HL-60 (cell line): ENCODE measurements at regions not wholly inside any gene's neighbourhood (a gene's known extent, or its start where the extent isn't known, plus 50 kb on each side); places are given as distances from the start of the nearest gene placed in this dataset.

Experiments used
- DNase-seq, 2 experiments: peaks; one replicate each; pipeline ENCODE4 v3.0.0-alpha.2; 2010 to 2020; ENCODE audit warnings: low read depth in 1 of 2, low spot score in 1 of 2
- H3K27ac ChIP-seq: fragments of 250-450 bp; sonication (Bioruptor Pico); replicated peaks from 2 replicates; pipeline ENCODE4 v1.5.1; 2020; ENCODE audit warnings: mild to moderate bottlenecking, moderate library complexity
- H3K27me3 ChIP-seq: fragments of 250-450 bp; sonication (Bioruptor Pico); 2 replicates; pipeline ENCODE4 v1.5.1; 2021; ENCODE audit warnings: mild to moderate bottlenecking, moderate library complexity; ENCODE audit not compliant: insufficient read depth, poor library complexity, severe bottlenecking
- H3K4me3 ChIP-seq: replicated peaks from 2 replicates; pipeline ENCODE4 v1.5.1; 2011; ENCODE audit warnings: mild to moderate bottlenecking, control low read depth, low read length; ENCODE audit not compliant: insufficient read depth
- GABPA ChIP-seq: IDR thresholded peaks from 2 replicates; pipeline ENCODE4 v1.6.1; 2012; ENCODE audit warnings: low read depth
- POLR2AphosphoS5 ChIP-seq: IDR thresholded peaks from 2 replicates; pipeline ENCODE4 v1.6.1; 2012; ENCODE audit warnings: low read depth
- SPI1 ChIP-seq: IDR thresholded peaks from 2 replicates; pipeline ENCODE4 v1.6.1; 2012; ENCODE audit warnings: low read depth, mild to moderate bottlenecking, borderline replicate concordance
- TF ChIP-seq, protein P1 (sequence below): IDR thresholded peaks from one replicate; pipeline ENCODE4 v1.5.1; 2011; ENCODE audit warnings: low read length, control low read depth, inconsistent platforms; ENCODE audit not compliant: insufficient read depth
- TF ChIP-seq, protein P2 (sequence below): IDR thresholded peaks from 2 replicates; pipeline ENCODE4 v1.6.1; 2012; ENCODE audit warnings: low read depth; ENCODE audit not compliant: insufficient replicate concordance

DNA sequence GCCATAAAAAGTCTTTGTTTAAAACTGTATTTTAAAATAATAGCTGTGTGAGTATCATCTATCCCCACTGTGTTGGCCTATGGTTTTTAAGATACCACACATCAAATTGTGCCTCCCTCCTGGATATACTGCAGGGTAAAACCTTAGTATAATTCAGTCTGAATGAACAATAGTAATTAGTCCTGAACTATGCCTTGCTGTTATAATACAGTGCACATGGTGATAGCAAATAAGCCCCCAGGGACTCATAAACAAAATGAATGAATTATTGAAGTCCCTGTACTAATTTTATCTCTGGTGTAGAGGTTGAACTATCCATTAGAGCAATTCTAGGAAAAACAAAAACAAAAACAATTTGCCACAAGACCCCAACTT is 142.7 kb upstream of the ADAMTSL1 start:
- no peak for DNase-seq
- TF ChIP-seq, protein P1, sequence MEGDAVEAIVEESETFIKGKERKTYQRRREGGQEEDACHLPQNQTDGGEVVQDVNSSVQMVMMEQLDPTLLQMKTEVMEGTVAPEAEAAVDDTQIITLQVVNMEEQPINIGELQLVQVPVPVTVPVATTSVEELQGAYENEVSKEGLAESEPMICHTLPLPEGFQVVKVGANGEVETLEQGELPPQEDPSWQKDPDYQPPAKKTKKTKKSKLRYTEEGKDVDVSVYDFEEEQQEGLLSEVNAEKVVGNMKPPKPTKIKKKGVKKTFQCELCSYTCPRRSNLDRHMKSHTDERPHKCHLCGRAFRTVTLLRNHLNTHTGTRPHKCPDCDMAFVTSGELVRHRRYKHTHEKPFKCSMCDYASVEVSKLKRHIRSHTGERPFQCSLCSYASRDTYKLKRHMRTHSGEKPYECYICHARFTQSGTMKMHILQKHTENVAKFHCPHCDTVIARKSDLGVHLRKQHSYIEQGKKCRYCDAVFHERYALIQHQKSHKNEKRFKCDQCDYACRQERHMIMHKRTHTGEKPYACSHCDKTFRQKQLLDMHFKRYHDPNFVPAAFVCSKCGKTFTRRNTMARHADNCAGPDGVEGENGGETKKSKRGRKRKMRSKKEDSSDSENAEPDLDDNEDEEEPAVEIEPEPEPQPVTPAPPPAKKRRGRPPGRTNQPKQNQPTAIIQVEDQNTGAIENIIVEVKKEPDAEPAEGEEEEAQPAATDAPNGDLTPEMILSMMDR: no peak
- no peak for TF ChIP-seq POLR2AphosphoS5
- TF ChIP-seq GABPA: no peak
- TF ChIP-seq, protein P2, sequence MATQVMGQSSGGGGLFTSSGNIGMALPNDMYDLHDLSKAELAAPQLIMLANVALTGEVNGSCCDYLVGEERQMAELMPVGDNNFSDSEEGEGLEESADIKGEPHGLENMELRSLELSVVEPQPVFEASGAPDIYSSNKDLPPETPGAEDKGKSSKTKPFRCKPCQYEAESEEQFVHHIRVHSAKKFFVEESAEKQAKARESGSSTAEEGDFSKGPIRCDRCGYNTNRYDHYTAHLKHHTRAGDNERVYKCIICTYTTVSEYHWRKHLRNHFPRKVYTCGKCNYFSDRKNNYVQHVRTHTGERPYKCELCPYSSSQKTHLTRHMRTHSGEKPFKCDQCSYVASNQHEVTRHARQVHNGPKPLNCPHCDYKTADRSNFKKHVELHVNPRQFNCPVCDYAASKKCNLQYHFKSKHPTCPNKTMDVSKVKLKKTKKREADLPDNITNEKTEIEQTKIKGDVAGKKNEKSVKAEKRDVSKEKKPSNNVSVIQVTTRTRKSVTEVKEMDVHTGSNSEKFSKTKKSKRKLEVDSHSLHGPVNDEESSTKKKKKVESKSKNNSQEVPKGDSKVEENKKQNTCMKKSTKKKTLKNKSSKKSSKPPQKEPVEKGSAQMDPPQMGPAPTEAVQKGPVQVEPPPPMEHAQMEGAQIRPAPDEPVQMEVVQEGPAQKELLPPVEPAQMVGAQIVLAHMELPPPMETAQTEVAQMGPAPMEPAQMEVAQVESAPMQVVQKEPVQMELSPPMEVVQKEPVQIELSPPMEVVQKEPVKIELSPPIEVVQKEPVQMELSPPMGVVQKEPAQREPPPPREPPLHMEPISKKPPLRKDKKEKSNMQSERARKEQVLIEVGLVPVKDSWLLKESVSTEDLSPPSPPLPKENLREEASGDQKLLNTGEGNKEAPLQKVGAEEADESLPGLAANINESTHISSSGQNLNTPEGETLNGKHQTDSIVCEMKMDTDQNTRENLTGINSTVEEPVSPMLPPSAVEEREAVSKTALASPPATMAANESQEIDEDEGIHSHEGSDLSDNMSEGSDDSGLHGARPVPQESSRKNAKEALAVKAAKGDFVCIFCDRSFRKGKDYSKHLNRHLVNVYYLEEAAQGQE: no peak
- TF ChIP-seq SPI1: no peak
- no peaks in the 10 kb centered on the region for H3K27me3 ChIP-seq
- no peak overlapping the region for H3K27ac ChIP-seq
- H3K4me3 ChIP-seq: no peak overlapping the region

- DNase-seq: no peak
- H3K27me3 ChIP-seq: no peaks in the 10 kb centered on the region
- TF ChIP-seq SPI1 (no peak), GABPA (no peak), POLR2AphosphoS5 (no peak)
- TF ChIP-seq, protein P1: no peak
- TF ChIP-seq, protein P2: no peak
- H3K27ac ChIP-seq: no peak overlapping the region
- H3K4me3 ChIP-seq: no peak overlapping the region
These were observed 142.1 kb upstream of the ADAMTSL1 start for GRCh38 chr9:18331808-18332209.

DNA sequence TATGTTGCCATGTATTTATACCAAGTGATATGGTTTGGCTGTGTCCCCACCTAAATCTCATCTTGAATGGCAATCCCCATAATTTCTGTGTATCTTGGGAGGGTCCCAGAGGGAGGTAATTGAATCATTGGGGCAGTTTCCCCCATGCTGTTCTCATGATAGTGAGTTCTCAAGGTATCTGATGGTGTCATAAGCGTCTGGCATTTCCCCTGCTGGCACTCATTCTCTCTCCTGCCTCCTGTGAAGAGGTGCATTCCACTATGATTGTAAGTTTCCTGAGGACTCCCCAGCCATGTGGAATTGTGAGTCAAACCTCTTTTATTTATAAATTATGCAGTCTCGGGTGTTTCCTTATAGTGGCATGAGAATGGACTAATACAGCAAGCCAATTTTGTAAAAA is 140.8 kb upstream of the ADAMTSL1 start:
- TF ChIP-seq GABPA (no peak), POLR2AphosphoS5 (no peak), SPI1 (no peak)
- TF ChIP-seq, protein P1: no peak
- TF ChIP-seq, protein P2: no peak
- Histone ChIP-seq H3K4me3 (no peak overlapping the region), H3K27ac (no peak overlapping the region), H3K27me3 (no peaks in the 10 kb centered on the region)
- no peak for DNase-seq
